ENCODE measurements at regions not wholly inside any gene's neighbourhood (a gene's known extent, or its start where the extent isn't known, plus 50 kb on each side); places are given as distances from the start of the nearest gene placed in this dataset.

DNA sequence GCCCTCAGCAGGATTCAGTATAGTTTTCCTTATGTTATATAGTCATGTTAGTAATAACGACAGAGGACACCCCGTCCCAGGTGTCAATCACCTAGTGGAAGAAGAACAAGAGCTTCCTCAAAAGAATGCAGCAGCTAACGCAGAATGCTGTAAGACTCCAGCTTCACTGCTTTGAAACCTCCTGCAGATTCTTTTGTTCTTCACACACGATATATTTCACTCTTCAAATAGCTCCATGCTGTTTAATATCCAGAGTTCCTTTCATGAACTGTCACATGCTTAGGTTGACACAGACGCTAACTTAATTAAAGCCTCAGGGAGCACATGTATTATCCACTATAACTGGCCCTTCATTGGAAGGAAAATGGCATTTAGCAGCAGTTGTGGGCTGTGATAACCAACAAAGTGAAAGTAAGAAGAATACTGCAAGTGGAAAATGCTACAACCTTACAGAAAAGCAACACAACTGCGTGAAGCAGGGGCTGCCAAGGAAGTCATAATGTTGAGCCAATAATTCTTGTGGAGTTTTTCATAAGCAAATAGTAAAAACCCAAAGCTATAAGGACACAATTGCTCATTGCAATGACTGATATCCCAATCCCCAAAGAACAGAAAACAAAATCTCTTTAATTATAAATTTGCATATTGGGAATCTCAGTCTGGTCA, 387.5 kb downstream of the PLK2 start:
- DNase-seq = peak in 2 of 3 donors; percentile 33 to 71

DNA sequence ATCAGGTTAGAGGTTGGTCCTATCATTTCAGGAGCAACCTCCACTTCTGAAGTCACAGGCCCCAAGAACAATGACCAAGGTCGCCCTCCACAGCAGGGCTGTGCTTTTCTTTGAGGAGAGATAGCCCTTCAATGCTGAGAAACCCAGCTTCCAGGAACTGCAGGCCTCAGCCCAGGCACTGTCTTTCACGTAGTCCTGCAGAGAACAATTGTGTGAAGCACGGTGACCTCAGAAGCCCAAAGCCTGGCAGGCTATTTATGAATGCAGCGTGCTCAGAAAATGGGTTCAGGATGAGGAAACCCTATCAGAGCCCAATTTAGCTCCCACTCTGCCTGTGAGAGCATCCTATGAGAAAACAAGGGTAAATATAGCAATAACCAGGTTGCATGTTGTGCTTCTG, 388.3 kb downstream of the PLK2 start:
- DNase-seq = peak in 1 of 3 donors; percentile 48

DNA sequence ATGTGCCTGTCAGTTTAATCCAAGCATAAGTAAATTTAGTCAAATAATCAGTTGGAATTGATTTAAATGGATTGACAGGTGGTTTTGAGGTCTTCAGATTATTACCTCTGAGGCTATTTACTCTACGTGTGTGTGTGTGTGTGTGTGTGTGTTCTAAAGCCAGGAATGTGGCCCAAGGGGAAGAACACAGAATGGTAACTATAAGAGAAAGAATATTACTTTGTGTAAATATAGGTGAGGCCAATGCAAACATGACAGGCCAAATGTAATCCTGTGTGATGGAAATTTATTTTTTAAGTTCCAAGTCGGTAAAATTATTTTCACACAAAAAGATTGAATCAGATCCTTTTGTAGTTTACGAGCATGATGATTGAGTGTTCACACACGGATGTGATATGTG, 390.0 kb downstream of the PLK2 start:
- DNase-seq = no peak

GRCh38 chr5:58069016-58069705, 390.7 kb downstream of the PLK2 start:
- DNase-seq = no peak

GRCh38 chr5:58066557-58066956, 393.3 kb downstream of the PLK2 start:
- no peak for DNase-seq

- DNase-seq = no peak
Observed at GRCh38 chr5:58066076-58066475, 393.8 kb downstream of the PLK2 start.

- DNase-seq = peak in 1 of 3 donors; percentile 68
Observed at GRCh38 chr5:58064801-58065200, 395.1 kb downstream of the PLK2 start.

DNA sequence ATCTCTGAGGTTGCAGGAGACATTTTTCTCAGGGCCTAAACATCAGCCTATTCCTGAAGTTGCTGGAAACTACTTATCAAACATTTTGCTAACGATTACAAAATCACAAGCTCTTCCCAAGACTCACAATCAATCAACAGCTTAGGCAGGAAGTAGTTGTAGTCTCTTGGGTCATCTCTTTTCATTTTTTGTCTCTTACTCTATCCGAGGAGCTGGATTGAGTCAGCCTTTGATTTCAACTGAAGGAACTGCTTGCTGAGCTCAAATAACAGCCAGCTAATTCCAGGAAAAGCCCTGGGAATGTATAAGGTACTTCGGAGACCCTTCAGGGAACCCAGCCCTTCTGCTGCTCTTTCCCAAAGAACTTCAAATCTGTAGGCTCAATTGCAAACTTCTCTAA, 398.9 kb downstream of the PLK2 start:
- peak in 2 of 3 donors; percentile 57 for DNase-seq

DNA sequence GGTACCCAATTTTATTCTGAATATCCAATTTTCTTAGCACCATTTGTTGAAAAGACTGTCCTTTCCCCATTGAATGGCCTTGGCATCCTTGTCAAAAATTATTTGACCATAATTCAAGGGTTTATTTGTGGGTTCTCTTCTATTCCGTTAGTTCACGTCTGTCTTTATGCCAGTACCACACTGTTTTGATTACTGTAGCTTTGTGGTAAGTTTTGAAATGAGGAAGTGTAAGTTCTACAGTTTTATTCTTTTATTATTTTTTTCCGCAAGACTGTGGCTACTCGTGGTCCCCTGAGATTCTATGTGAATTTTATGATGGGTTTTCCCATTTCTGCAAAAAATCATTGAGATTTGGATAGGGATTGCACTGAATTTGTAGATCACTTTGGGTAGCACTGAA, 402.6 kb downstream of the PLK2 start:
- DNase-seq = no peak

DNA sequence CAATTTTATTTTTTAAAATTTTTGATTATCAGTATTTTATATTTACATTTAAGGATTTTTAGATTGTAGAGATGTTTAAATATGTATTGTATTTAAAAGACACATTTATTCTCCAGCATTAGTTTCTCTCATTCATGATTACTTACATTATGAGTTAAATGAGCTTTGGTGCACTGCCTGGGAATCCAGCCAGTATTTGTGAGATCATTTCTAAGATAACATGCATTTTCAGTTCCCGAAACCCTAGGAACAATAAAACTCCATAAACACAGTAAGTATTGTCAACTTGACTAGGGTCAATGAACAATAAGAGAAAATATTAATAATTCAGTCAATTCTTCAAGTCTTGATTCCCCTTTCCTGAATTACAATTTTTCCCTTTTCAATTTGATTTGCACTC, 403.3 kb downstream of the PLK2 start:
- peak in 2 of 3 donors; percentile 38 to 62 for DNase-seq

- no peak for DNase-seq
Observed at GRCh38 chr5:58054018-58054417, 405.9 kb downstream of the PLK2 start.

DNA sequence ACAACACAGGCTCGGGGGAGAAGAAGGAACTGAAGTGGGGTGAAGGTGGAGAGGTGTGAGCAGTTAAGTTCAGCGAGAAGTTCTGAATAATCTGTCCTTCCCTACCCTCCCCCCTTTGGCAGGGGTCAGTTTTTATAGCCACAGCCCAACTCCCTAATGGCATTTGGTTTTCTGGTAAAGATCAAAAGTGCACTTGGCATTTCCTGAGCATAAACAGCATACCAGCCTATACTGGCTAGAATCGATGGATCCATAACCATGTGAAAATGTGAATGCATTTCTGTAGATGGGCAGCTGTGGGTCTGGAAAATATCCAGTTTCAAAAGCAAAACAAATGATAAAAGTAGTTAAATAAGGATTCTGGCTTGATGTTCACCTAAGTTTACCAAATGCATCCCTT, 410.9 kb downstream of the PLK2 start:
- no peak for DNase-seq

GRCh38 chr5:58048185-58048925, 411.5 kb downstream of the PLK2 start:
- DNase-seq = no peak

DNA sequence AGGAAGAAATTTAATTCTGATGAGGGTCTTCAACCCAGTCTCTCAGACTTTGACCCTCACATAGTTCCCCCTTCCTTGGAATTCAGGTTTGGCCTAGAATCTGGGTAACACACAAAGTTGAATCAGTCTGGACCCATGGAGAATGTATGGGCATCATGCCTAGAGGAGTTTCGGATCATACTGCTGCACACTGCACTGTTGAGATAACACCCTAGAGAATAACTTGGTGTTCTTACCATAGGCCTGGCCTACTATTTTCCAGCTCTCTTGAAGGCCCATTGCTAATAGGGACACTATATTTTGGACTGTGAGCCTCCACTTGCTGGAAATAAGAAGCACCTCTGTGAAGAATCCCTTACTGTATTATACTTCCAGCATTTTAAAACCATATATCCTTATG, 413.5 kb downstream of the PLK2 start:
- DNase-seq = peak in 1 of 3 donors; percentile 1

GRCh38 chr5:58044166-58044565, 415.7 kb downstream of the PLK2 start:
- no peak for DNase-seq

GRCh38 chr5:58043032-58043945, 416.6 kb downstream of the PLK2 start:
- DNase-seq = peak in 1 of 3 donors; percentile 7

DNA sequence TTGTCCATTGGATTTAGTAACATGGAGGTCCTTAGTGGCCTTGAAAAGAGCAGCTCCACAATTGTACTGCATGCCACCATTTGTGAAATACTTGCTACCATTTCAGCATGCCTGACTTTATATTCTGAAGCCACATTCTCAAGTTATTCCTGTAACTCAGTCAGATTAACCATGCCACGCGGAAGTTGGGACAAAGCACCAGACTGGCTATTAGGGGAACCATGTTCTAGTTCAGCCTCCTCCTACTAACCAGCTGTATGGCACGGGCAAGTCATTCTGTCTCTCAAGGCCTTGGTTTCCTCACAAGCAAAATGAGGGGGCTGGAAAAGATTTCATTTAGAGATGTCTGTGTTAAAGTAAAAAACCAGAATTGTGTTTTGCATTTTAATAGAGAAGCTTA, 418.0 kb downstream of the PLK2 start:
- DNase-seq = no peak

- no peak for DNase-seq
Observed at GRCh38 chr5:58040846-58041245, 419.0 kb downstream of the PLK2 start.

GRCh38 chr5:58040044-58040443, 419.8 kb downstream of the PLK2 start:
- DNase-seq = no peak

- no peak for DNase-seq
Observed at GRCh38 chr5:58037899-58038298, 422.0 kb downstream of the PLK2 start.

DNA sequence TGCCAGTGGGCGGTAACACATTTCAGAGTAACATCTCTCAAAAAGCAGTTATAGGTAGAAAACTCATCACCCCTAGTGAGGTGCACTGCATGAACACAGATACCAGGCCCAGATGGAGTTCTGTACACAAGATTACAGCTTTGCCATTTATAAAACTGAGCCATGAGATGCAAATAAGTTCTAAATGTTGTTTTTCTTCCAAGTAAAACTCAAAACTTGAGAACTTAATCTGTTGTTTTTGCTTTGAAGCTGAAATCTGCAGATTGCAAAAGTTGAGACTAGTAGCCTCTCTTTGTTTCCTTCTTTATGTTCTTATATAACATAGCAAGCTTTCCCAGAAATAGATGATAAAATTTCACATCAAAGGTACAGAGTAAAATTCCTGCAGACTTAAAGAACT, 434.1 kb downstream of the PLK2 start:
- no peak for DNase-seq

DNA sequence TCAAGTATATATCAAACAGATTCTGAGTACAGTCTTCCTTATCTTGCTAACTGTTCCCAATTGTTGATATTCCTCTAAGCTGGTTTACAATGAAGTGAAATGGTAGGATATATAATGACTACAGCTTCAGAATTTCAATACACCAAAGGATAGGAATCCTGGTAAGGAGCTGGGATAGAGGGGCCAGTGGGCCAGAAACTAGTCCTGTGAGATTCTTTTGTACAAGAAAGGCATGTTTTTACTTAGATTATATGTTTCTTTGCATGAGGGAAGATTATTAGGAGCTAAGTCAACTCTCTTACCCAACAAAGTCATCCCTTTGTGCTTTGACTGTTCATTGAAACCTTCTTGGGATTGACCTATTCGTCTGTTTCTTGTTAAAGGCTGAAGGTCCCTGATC, 435.7 kb downstream of the PLK2 start:
- no peak for DNase-seq

All from muscle of back (tissue), 3 donors.